Activated CD4-positive, alpha-beta T cell treated with anti-CD3 and anti-CD28 coated beads, Interleukin-10, Interleukin-2, amounts not matched to agents 100 ng/mL and 50 ng/mL, durations not matched to agents 16 hours and 8 hours (primary cell): ENCODE measurements at regions not wholly inside any gene's neighbourhood (a gene's known extent, or its start where the extent isn't known, plus 50 kb on each side); places are given as distances from the start of the nearest gene placed in this dataset.
"Not testable (repeated sequence)": the region's sequence is repeated elsewhere in the genome, so short reads cannot be mapped to it uniquely, and the experiment has no call there.

Experiments
- DNase-seq: peaks from one replicate; pipeline ENCODE4 v3.0.0-alpha.2; 2020

- DNase-seq = peak; percentile 81
Observed at GRCh38 chr17:47066841-47067682, 88.0 kb upstream of the RPRML start.

- no peak for DNase-seq
Observed at GRCh38 chr17:47066095-47066494, 87.0 kb upstream of the RPRML start.

GRCh38 chr17:47064684-47065083, 85.6 kb upstream of the RPRML start:
- DNase-seq = no peak

GRCh38 chr17:47063475-47063874, 84.4 kb upstream of the RPRML start:
- no peak for DNase-seq

- not testable (repeated sequence) for DNase-seq
Observed at GRCh38 chr17:47062851-47063250, 83.8 kb upstream of the RPRML start.

- DNase-seq = not testable (repeated sequence)
Observed at GRCh38 chr17:47060005-47060404, 81.0 kb upstream of the RPRML start.

- DNase-seq = no peak
Observed at GRCh38 chr17:47057830-47058229, 78.8 kb upstream of the RPRML start.

- DNase-seq = not testable (repeated sequence)
Observed at GRCh38 chr17:47057279-47057678, 78.2 kb upstream of the RPRML start.

GRCh38 chr17:47056687-47057086, 77.6 kb upstream of the RPRML start:
- DNase-seq = not testable (repeated sequence)
